ENCODE measurements at regions not wholly inside any gene's neighbourhood (a gene's known extent, or its start where the extent isn't known, plus 50 kb on each side); places are given as distances from the start of the nearest gene placed in this dataset.

GRCh38 chrX:148380107-148380506 is 120.3 kb upstream of the AFF2 start:
- H4K8ac ChIP-seq (replicated peaks; ENCODE audit: insufficient read length, low read depth, low read length): no peak overlapping the region
- no peaks in the 10 kb centered on the region for H3K79me2 ChIP-seq (ENCODE audit: insufficient read depth, low read length)
- no peaks in the 10 kb centered on the region for H3K27me3 ChIP-seq (ENCODE audit: insufficient read depth, low read length)
- H4K5ac ChIP-seq (ENCODE audit: insufficient read length, low read depth, low read length): no peak overlapping the region
- DNase-seq: no peak
- H4K20me1 ChIP-seq (ENCODE audit: control insufficient read depth, insufficient read depth, insufficient read length): no peaks in the 10 kb centered on the region
- H3K4ac ChIP-seq (ENCODE audit: low read depth, low read length): no peak overlapping the region
- no peak for TF ChIP-seq CTCF (conservative IDR thresholded peaks at IDR 0.05)
- Mint-ChIP-seq H3K4me1 (peaks cover 27% of the 10 kb centered on the region in 2 experiments), H3K36me3 (ENCODE audit: insufficient read depth in 1 of 3, low read depth in 3 of 3) (peaks cover 0 to 4% (median 3%) of the 10 kb centered on the region in 3 experiments; a peak in 4 of 7 replicates), H3K27ac (no peak overlapping the region), H3K27me3 (ENCODE audit: low read depth) (peaks cover 2% of the 10 kb centered on the region; the same call in 1 of the 2 replicates), H3K9me3 (peaks cover 53% of the 10 kb centered on the region in 2 experiments), H3K4me3 (no peak overlapping the region)
- H3K4me1 ChIP-seq (ENCODE audit: insufficient read depth, low read length): no peaks in the 10 kb centered on the region; the same call in 1 of the 2 replicates
- no peak overlapping the region for H2BK12ac ChIP-seq (ENCODE audit: insufficient read length, low read depth, low read length)
- no peak overlapping the region for H4K91ac ChIP-seq (ENCODE audit: insufficient read length, low read depth, low read length)
- H2BK5ac ChIP-seq (ENCODE audit: insufficient read length, low read length): no peak overlapping the region
- no peak overlapping the region for H2BK15ac ChIP-seq (ENCODE audit: low read depth, low read length)
- no peak overlapping the region for H3K18ac ChIP-seq (ENCODE audit: insufficient read length, low read depth, low read length)
- no peak overlapping the region for H2BK20ac ChIP-seq (ENCODE audit: low read depth, low read length, poor library complexity, severe bottlenecking)
- no peak overlapping the region for H2BK120ac ChIP-seq (ENCODE audit: low read depth, low read length, poor library complexity, severe bottlenecking)
- no peak overlapping the region for H3K9ac ChIP-seq (ENCODE audit: extremely low read depth, insufficient read length, low read length)
- no peak overlapping the region for H2AFZ ChIP-seq (ENCODE audit: low read length)
- no peak overlapping the region for H3K27ac ChIP-seq (ENCODE audit: insufficient read length, low read depth, low read length)
- H3T11ph ChIP-seq (ENCODE audit: low read length): no peak overlapping the region
- peaks cover 17% of the 10 kb centered on the region for H3K9me3 ChIP-seq (ENCODE audit: control insufficient read depth, low read depth, low read length)
- H3K79me1 ChIP-seq (ENCODE audit: insufficient read depth, low read depth, low read length, poor library complexity, severe bottlenecking): no peaks in the 10 kb centered on the region
- H3K23me2 ChIP-seq (ENCODE audit: insufficient read length, low read depth, low read length, poor library complexity, severe bottlenecking): no peaks in the 10 kb centered on the region
- no peak overlapping the region for H3K4me2 ChIP-seq (ENCODE audit: insufficient read depth, insufficient read length, low read length)
- no peak overlapping the region for H2AK5ac ChIP-seq (ENCODE audit: insufficient read length, low read length)
- WGBS (ENCODE audit: extremely low coverage, insufficient read length, low lambda C conversion rate): no CpG with 5 or more reads among the region's 3 CpGs
- no peak overlapping the region for H3K23ac ChIP-seq (ENCODE audit: insufficient read length, low read depth, low read length)
- no peak overlapping the region for H3K56ac ChIP-seq (ENCODE audit: insufficient read length, low read depth, low read length)
- H3K14ac ChIP-seq (ENCODE audit: insufficient read depth, low read length): no peak overlapping the region
